ENCODE measurements at regions not wholly inside any gene's neighbourhood (a gene's known extent, or its start where the extent isn't known, plus 50 kb on each side); places are given as distances from the start of the nearest gene placed in this dataset.

- H3K9me3 ChIP-seq (ENCODE audit: insufficient read depth, low read length): no peaks in the 10 kb centered on the region
- H2AFZ ChIP-seq (ENCODE audit: low read depth, low read length): no peak overlapping the region
- H3K27ac ChIP-seq (ENCODE audit: low read length): no peak overlapping the region
- H3K36me3 ChIP-seq (replicated peaks; ENCODE audit: low read depth, low read length): no peaks in the 10 kb centered on the region
- H3K4me3 ChIP-seq (ENCODE audit: low read length): no peak overlapping the region
- TF ChIP-seq EZH2phosphoT487 (IDR thresholded peaks at IDR 0.05; ENCODE audit: low read depth) (no peak), CTCF (IDR thresholded peaks at IDR 0.05; ENCODE audit: low read depth, low read length) (no peak)
- no peak overlapping the region for H3K4me2 ChIP-seq (ENCODE audit: low read length)
- no peak overlapping the region for H3K9ac ChIP-seq (ENCODE audit: low read length)
- H3K4me1 ChIP-seq (ENCODE audit: low read length): no peaks in the 10 kb centered on the region
- no peaks in the 10 kb centered on the region for H4K20me1 ChIP-seq (ENCODE audit: insufficient read depth, low read length)
- H3K79me2 ChIP-seq (ENCODE audit: low read length): no peaks in the 10 kb centered on the region
- H3K27me3 ChIP-seq (ENCODE audit: low read depth, low read length): peaks cover 6% of the 10 kb centered on the region; the same call in 1 of the 2 replicates
These were observed 170.1 kb upstream of the HAAO start for GRCh38 chr2:42962508-42962953.

DNA sequence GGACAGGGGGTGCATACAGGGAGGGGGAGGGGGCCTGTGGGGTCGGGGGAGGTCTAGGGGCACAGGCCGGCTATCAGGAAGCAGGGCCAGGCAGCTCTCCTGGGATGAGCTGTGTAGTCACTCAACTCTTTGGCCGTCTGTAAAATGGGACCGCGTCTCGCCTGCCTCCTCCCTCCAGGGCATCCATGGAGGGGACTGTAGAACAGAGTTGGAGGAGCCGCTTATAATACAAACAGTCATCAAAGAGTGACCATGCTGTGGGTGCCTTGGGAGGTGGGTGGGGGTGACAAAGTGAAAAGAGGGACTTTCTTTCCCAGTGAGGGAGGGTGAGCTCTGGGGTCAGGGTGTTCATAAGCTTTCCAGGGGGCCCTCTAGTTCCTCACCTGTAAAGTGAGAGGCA lies 169.6 kb upstream of the HAAO start:
- Histone ChIP-seq H3K27me3 (ENCODE audit: low read depth, low read length) (peaks cover 6% of the 10 kb centered on the region; the same call in 1 of the 2 replicates), H3K4me2 (ENCODE audit: low read length) (no peak overlapping the region), H3K36me3 (replicated peaks; ENCODE audit: low read depth, low read length) (no peaks in the 10 kb centered on the region), H3K4me1 (ENCODE audit: low read length) (no peaks in the 10 kb centered on the region), H3K9ac (ENCODE audit: low read length) (no peak overlapping the region), H3K9me3 (ENCODE audit: insufficient read depth, low read length) (no peaks in the 10 kb centered on the region), H3K27ac (ENCODE audit: low read length) (no peak overlapping the region), H4K20me1 (ENCODE audit: insufficient read depth, low read length) (no peaks in the 10 kb centered on the region), H2AFZ (ENCODE audit: low read depth, low read length) (no peak overlapping the region), H3K4me3 (ENCODE audit: low read length) (no peak overlapping the region), H3K79me2 (ENCODE audit: low read length) (no peaks in the 10 kb centered on the region)
- TF ChIP-seq EZH2phosphoT487 (IDR thresholded peaks at IDR 0.05; ENCODE audit: low read depth) (no peak), CTCF (IDR thresholded peaks at IDR 0.05; ENCODE audit: low read depth, low read length) (no peak)

DNA sequence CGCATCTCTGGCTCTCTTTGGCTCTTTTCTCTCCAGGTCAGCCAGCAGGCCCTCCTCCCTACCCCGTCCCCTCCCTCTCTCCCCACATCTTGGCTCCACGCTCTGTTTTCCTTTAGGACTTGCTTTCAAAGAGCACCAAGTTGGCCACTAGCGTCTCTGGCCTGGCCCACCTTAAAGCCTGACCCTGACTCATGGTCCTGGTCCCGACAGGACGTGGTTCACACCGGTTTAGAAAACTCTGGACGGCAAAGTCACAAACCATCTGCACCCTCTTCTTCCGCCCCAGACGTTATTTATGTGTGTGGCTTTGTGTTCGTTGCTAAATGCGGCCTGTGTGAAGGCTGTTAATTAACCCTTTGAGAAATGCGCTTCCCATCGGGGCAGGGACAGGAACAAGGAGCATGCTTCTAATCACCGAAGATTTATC lies 169.0 kb upstream of the HAAO start:
- Histone ChIP-seq H3K27ac (ENCODE audit: low read length) (no peak overlapping the region), H3K79me2 (ENCODE audit: low read length) (no peaks in the 10 kb centered on the region), H3K36me3 (replicated peaks; ENCODE audit: low read depth, low read length) (no peaks in the 10 kb centered on the region), H3K4me1 (ENCODE audit: low read length) (no peaks in the 10 kb centered on the region), H3K27me3 (ENCODE audit: low read depth, low read length) (peaks cover 6% of the 10 kb centered on the region; the same call in 1 of the 2 replicates), H2AFZ (ENCODE audit: low read depth, low read length) (no peak overlapping the region), H3K4me3 (ENCODE audit: low read length) (no peak overlapping the region), H3K9me3 (ENCODE audit: insufficient read depth, low read length) (no peaks in the 10 kb centered on the region), H3K9ac (ENCODE audit: low read length) (no peak overlapping the region), H3K4me2 (ENCODE audit: low read length) (no peak overlapping the region), H4K20me1 (ENCODE audit: insufficient read depth, low read length) (no peaks in the 10 kb centered on the region)
- TF ChIP-seq CTCF (IDR thresholded peaks at IDR 0.05; ENCODE audit: low read depth, low read length) (no peak), EZH2phosphoT487 (IDR thresholded peaks at IDR 0.05; ENCODE audit: low read depth) (no peak)

DNA sequence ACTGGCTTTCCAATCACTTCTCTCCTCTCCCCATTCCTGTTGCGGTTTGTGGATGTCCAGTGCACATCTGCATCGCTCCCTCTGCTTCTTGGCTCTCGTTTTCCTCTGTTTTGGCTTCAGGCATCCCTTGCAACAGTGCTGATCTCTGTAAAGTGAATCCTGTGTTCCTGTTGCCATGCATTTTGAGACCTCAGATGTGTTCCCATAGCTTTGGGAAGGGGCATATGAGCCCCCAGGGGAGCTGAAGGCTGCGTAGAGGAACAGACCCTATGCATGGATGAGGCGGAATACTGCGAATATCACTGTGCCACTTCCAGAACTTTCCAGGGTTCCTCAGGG lies 168.4 kb upstream of the HAAO start:
- no peaks in the 10 kb centered on the region for H3K36me3 ChIP-seq (replicated peaks; ENCODE audit: low read depth, low read length)
- H3K9me3 ChIP-seq (ENCODE audit: insufficient read depth, low read length): no peaks in the 10 kb centered on the region
- TF ChIP-seq EZH2phosphoT487 (IDR thresholded peaks at IDR 0.05; ENCODE audit: low read depth): no peak
- TF ChIP-seq CTCF (IDR thresholded peaks at IDR 0.05; ENCODE audit: low read depth, low read length): no peak
- no peak overlapping the region for H3K27ac ChIP-seq (ENCODE audit: low read length)
- H3K4me3 ChIP-seq (ENCODE audit: low read length): no peak overlapping the region
- H2AFZ ChIP-seq (ENCODE audit: low read depth, low read length): no peak overlapping the region
- H3K27me3 ChIP-seq (ENCODE audit: low read depth, low read length): peaks cover 6% of the 10 kb centered on the region; the same call in 1 of the 2 replicates
- H3K79me2 ChIP-seq (ENCODE audit: low read length): no peaks in the 10 kb centered on the region
- no peak overlapping the region for H3K9ac ChIP-seq (ENCODE audit: low read length)
- no peaks in the 10 kb centered on the region for H3K4me1 ChIP-seq (ENCODE audit: low read length)
- H4K20me1 ChIP-seq (ENCODE audit: insufficient read depth, low read length): no peaks in the 10 kb centered on the region
- no peak overlapping the region for H3K4me2 ChIP-seq (ENCODE audit: low read length)
